ENCODE measurements at regions not wholly inside any gene's neighbourhood (a gene's known extent, or its start where the extent isn't known, plus 50 kb on each side); places are given as distances from the start of the nearest gene placed in this dataset.

GRCh38 chr3:83039422-83039821 is 1278.0 kb upstream of the GBE1 start:
- TF ChIP-seq CTCF (IDR thresholded peaks at IDR 0.05) (no peak), POLR2A (IDR thresholded peaks at IDR 0.05) (no peak)

Data from heart left ventricle (tissue), 13 donors.